Hepatocyte (in vitro differentiated cells): ENCODE measurements at regions not wholly inside any gene's neighbourhood (a gene's known extent, or its start where the extent isn't known, plus 50 kb on each side); places are given as distances from the start of the nearest gene placed in this dataset.
"Not testable (repeated sequence)": the region's sequence is repeated elsewhere in the genome, so short reads cannot be mapped to it uniquely, and the experiment has no call there.

Experiments used
- DNase-seq: peaks from one replicate; pipeline ENCODE4 v3.0.0-alpha.2; 2016; ENCODE audit warnings: low spot score
- H2AFZ ChIP-seq: fragments of 200-600 bp; sonication (generic); 2 replicates; pipeline ENCODE4 v1.6.0; 2016; ENCODE audit warnings: antibody characterized with exemption, mild to moderate bottlenecking
- H3K27ac ChIP-seq: fragments of 200-600 bp; sonication (generic); 2 replicates; pipeline ENCODE4 v1.5.1; 2016; ENCODE audit warnings: mild to moderate bottlenecking
- H3K27me3 ChIP-seq: fragments of 200-600 bp; sonication (generic); 2 replicates; pipeline ENCODE4 v1.6.1; 2016
- H3K36me3 ChIP-seq: fragments of 200-600 bp; sonication (generic); replicated peaks from 2 replicates; pipeline ENCODE4 v1.5.1; 2016; ENCODE audit warnings: low read depth; ENCODE audit not compliant: insufficient read depth
- H3K4me1 ChIP-seq: fragments of 200-600 bp; sonication (generic); 2 replicates; pipeline ENCODE4 v1.5.1; 2016; ENCODE audit warnings: mild to moderate bottlenecking, moderate library complexity; ENCODE audit not compliant: insufficient read depth
- H3K4me2 ChIP-seq: fragments of 200-600 bp; sonication (generic); 2 replicates; pipeline ENCODE4 v1.6.0; 2016
- H3K4me3 ChIP-seq: fragments of 200-600 bp; sonication (generic); 2 replicates; pipeline ENCODE4 v1.5.1; 2016; ENCODE audit warnings: mild to moderate bottlenecking
- H3K79me2 ChIP-seq: fragments of 200-600 bp; sonication (generic); 2 replicates; pipeline ENCODE4 v1.6.0; 2017; ENCODE audit warnings: mild to moderate bottlenecking
- H3K9me2 ChIP-seq: fragments of 200-600 bp; sonication (generic); replicated peaks from 2 replicates; pipeline ENCODE4 v1.6.0; 2017; ENCODE audit warnings: mild to moderate bottlenecking; ENCODE audit not compliant: insufficient read depth
- H3K9me3 ChIP-seq: fragments of 200-600 bp; sonication (generic); 2 replicates; pipeline ENCODE4 v1.5.1; 2016; ENCODE audit warnings: low read depth, mild to moderate bottlenecking
- H4K20me1 ChIP-seq: fragments of 200-600 bp; sonication (generic); 2 replicates; pipeline ENCODE4 v1.6.0; 2016; ENCODE audit warnings: mild to moderate bottlenecking; ENCODE audit not compliant: insufficient read depth, poor library complexity, severe bottlenecking
- CTCF ChIP-seq: fragments of 200-600 bp; sonication (generic); IDR thresholded peaks from 2 replicates; pipeline ENCODE4 v1.5.1; 2016; ENCODE audit warnings: antibody characterized with exemption, mild to moderate bottlenecking; ENCODE audit not compliant: poor library complexity
- EZH2 ChIP-seq: fragments of 200-600 bp; sonication (generic); IDR thresholded peaks from 2 replicates; pipeline ENCODE4 v1.6.1; 2016; ENCODE audit warnings: antibody characterized with exemption, mild to moderate bottlenecking, borderline replicate concordance
- EZH2phosphoT487 ChIP-seq: fragments of 200-600 bp; sonication (generic); IDR thresholded peaks from one replicate; pipeline ENCODE4 v1.6.1; 2018; ENCODE audit warnings: antibody characterized with exemption, mild to moderate bottlenecking, low read depth, moderate library complexity; ENCODE audit not compliant: unreplicated experiment, severe bottlenecking
- WGBS: methylation state at CpG from one replicate; pipeline ENCODE4 v1.1.6; 2016; ENCODE audit warnings: low lambda C conversion rate; ENCODE audit errors: missing lambda C conversion rate; 5-methylcytosine and 5-hydroxymethylcytosine counted together

- H3K27me3 ChIP-seq = no peaks in the 10 kb centered on the region
- 71% methylated on average over 4 of the region's 4 CpGs for whole genome bisulfite sequencing
- no peak overlapping the region for H3K4me3 ChIP-seq
- DNase-seq = no peak
- H3K9me3 ChIP-seq = no peaks in the 10 kb centered on the region
- no peaks in the 10 kb centered on the region for H3K9me2 ChIP-seq
- H3K27ac ChIP-seq = no peak overlapping the region
- H3K79me2 ChIP-seq = no peaks in the 10 kb centered on the region
- TF ChIP-seq CTCF (no peak), EZH2phosphoT487 (no peak), EZH2 (no peak)
- no peaks in the 10 kb centered on the region for H4K20me1 ChIP-seq
- H3K4me2 ChIP-seq = no peak overlapping the region
- H2AFZ ChIP-seq = no peak overlapping the region
- no peaks in the 10 kb centered on the region for H3K36me3 ChIP-seq
- no peaks in the 10 kb centered on the region for H3K4me1 ChIP-seq
These were observed 54.5 kb upstream of the LRIG1 start for GRCh38 chr3:66555214-66555844.

DNA sequence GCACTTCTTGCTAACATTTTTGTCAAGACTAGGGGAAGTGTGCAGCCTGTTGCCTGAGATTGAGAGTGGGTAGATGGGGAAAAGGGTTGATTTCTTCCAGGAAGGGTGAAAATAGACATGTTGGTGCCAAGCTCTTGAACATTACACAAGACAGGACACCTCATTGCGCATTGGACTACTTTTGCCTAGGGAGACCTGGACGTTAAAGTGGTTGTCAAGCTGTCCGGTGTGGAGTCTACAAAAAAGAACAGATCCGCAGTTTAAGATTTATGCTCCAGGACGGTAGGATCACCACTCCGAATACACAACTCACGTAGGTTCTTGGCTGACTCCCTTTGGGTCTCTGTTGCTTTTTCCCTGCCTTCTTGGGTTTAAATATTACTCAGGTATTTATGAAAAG lies 56.3 kb upstream of the LRIG1 start:
- Histone ChIP-seq H3K79me2 (no peaks in the 10 kb centered on the region), H3K9me2 (no peaks in the 10 kb centered on the region), H3K4me3 (no peak overlapping the region), H4K20me1 (no peaks in the 10 kb centered on the region), H3K36me3 (no peaks in the 10 kb centered on the region), H3K27ac (no peak overlapping the region), H3K4me2 (no peak overlapping the region), H3K27me3 (no peaks in the 10 kb centered on the region), H3K9me3 (no peaks in the 10 kb centered on the region), H3K4me1 (no peaks in the 10 kb centered on the region), H2AFZ (no peak overlapping the region)
- TF ChIP-seq EZH2 = no peak
- no peak for TF ChIP-seq EZH2phosphoT487
- TF ChIP-seq CTCF = no peak
- 93% methylated on average over 7 of the region's 7 CpGs for WGBS
- DNase-seq = no peak

DNA sequence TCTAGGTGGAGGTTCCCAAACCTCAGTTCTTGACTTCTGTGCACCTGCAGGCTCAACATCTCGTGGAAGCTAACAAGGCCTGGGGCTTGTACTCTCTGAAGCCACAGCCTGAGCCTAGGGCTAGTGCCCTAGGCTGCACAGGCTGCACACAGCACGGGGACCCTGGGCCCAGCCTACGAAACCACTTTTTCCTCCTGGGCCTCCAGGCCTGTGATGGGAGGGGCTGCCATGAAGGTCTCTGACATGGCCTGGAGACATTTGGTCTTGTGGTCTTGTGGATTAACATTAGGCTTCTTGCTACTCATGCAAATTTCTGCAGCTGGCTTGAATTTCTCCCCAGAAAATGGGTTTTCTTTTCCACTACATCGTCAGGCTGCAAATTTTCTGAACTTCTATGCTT lies 59.1 kb upstream of the LRIG1 start:
- H3K36me3 ChIP-seq, H3K4me1 ChIP-seq, H3K27ac ChIP-seq, DNase-seq, H3K4me3 ChIP-seq, H3K4me2 ChIP-seq, H2AFZ ChIP-seq, H3K27me3 ChIP-seq, H3K9me2 ChIP-seq, H3K79me2 ChIP-seq, H4K20me1 ChIP-seq, H3K9me3 ChIP-seq: not testable (repeated sequence)
- 88% methylated on average over 4 of the region's 4 CpGs for WGBS

DNA sequence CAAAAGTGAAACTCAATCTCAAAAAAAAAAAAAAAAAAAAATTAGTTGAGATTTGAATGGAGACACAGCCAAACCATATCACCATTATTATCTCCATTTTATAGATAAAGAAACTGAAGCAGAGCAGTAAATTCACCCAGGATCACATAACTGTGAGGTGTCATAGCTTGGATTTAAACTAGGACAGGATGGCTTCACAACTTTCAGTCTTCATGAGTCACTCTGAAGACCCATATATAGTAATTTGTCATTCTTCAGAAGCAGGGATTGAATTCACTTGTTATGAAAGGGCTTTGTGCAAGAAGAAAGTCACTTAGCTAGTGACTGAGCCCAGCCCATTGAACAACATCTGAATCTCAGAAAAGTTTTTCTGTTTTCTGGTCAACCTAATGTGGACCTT lies 60.5 kb upstream of the LRIG1 start:
- no peaks in the 10 kb centered on the region for H3K36me3 ChIP-seq
- DNase-seq = no peak
- H3K9me2 ChIP-seq = no peaks in the 10 kb centered on the region
- no peak overlapping the region for H2AFZ ChIP-seq
- TF ChIP-seq EZH2 = no peak
- TF ChIP-seq CTCF = no peak
- TF ChIP-seq EZH2phosphoT487 = no peak
- no peaks in the 10 kb centered on the region for H3K9me3 ChIP-seq
- H3K27ac ChIP-seq = no peak overlapping the region
- no peaks in the 10 kb centered on the region for H3K4me1 ChIP-seq
- no peak overlapping the region for H3K4me3 ChIP-seq
- H3K27me3 ChIP-seq = no peaks in the 10 kb centered on the region
- H3K4me2 ChIP-seq = no peak overlapping the region
- H4K20me1 ChIP-seq = no peaks in the 10 kb centered on the region
- H3K79me2 ChIP-seq = no peaks in the 10 kb centered on the region
